NB4 (cell line): ENCODE measurements at regions not wholly inside any gene's neighbourhood (a gene's known extent, or its start where the extent isn't known, plus 50 kb on each side); places are given as distances from the start of the nearest gene placed in this dataset.

Experiments used
- DNase-seq: peaks from one replicate; pipeline ENCODE4 v3.0.0; 2010; ENCODE audit warnings: low read depth
- H3K4me3 ChIP-seq: one replicate; pipeline ENCODE4 v1.5.1; 2011; ENCODE audit warnings: mild to moderate bottlenecking, low read depth, low read length, moderate library complexity
- MAX ChIP-seq: IDR thresholded peaks from 2 replicates; pipeline ENCODE4 v1.6.1; 2011; ENCODE audit warnings: low read depth, low read length
- MYC ChIP-seq: IDR thresholded peaks from 2 replicates; pipeline ENCODE4 v1.6.1; 2011; ENCODE audit warnings: low read depth, low read length
- POLR2A ChIP-seq: IDR thresholded peaks from 2 replicates; pipeline ENCODE4 v1.6.1; 2011; ENCODE audit warnings: mild to moderate bottlenecking; ENCODE audit not compliant: insufficient read length; ENCODE audit errors: extremely low read depth
- TF ChIP-seq, protein P1 (sequence below): IDR thresholded peaks from one replicate; pipeline ENCODE4 v1.5.1; 2012; ENCODE audit warnings: low read depth, low read length

DNA sequence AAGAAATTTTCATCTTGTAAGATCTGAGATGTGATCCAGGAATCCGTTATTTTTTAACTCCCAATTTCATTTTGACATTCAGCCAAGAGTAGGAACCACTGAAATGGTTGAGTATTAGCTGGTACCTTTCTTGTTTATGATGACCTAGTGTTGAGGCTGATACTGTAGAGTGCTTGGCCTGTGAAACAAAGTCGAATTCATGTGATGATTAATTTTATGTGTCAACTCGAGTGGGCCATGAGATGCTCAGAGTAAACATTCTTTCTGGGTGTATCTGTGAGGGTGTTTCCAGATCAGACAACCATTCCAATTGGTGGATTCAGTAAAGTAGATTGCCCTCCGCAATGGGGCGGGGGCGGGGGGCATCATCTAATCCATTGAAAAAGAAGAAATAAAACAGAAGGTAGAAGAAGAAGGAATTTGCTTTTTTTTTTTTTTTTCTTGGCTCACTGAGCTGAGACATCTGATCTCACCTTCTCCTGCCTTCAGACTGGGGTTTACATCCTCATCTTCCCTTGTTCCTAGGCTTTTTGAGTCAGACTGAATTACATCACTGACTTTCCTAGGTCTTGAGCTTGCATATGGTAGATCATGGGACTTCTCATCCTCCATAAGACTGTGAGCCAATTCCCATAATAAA, 264.6 kb upstream of the KCNJ16 start:
- no peak for DNase-seq
- no peak overlapping the region for H3K4me3 ChIP-seq
- TF ChIP-seq, protein P1, sequence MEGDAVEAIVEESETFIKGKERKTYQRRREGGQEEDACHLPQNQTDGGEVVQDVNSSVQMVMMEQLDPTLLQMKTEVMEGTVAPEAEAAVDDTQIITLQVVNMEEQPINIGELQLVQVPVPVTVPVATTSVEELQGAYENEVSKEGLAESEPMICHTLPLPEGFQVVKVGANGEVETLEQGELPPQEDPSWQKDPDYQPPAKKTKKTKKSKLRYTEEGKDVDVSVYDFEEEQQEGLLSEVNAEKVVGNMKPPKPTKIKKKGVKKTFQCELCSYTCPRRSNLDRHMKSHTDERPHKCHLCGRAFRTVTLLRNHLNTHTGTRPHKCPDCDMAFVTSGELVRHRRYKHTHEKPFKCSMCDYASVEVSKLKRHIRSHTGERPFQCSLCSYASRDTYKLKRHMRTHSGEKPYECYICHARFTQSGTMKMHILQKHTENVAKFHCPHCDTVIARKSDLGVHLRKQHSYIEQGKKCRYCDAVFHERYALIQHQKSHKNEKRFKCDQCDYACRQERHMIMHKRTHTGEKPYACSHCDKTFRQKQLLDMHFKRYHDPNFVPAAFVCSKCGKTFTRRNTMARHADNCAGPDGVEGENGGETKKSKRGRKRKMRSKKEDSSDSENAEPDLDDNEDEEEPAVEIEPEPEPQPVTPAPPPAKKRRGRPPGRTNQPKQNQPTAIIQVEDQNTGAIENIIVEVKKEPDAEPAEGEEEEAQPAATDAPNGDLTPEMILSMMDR: no peak
- no peak for TF ChIP-seq POLR2A

DNA sequence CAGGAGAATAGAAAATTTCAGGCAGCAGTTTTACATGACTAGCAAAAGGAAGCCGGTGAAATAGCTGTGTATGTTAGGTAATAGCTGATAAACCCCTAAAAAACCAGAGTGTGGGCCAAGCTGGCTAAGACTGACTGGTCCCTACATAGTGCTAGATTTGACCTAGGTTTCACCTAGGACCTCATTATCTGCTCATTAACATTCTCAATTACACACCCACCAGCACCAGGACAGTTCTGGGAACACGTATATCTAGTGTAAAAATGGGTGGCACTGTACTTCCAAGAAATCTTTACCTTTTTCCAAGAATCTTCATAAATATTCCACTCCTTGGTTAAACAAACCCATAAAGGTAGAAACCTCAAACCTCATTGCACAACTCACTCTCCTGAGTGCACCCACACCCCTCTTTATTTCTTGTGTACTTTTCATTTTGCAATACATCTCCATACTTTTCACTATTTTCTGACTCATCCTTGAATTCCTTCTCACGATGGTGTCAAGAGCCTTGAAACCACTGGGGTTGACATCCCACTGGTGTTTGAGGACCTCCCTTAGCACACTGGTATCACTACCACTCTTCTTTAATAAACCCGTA, 262.7 kb upstream of the KCNJ16 start:
- no peak for TF ChIP-seq POLR2A
- no peak for TF ChIP-seq MYC
- no peak for TF ChIP-seq MAX
- TF ChIP-seq, protein P1: no peak
- H3K4me3 ChIP-seq: no peak overlapping the region
- DNase-seq: no peak

DNA sequence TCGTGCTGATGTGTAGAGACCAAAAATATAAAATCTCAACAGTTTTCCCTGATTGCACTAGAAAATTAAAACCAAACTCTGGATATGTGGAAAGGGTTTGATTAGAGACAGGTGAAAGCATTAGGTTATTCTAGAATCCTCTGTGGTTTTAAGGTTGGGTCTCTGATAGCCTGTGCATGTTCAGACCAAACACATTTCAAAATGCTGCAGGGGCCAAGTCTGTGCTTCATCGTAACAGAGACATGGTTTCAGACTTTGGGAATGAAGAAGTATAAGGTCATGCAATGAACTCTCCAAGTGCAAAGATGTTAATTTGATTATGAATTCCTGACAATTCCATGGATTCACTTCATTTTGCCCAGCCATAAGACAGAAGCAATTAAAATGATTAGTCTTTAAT, 261.0 kb upstream of the KCNJ16 start:
- DNase-seq: no peak
- no peak overlapping the region for H3K4me3 ChIP-seq
- no peak for TF ChIP-seq POLR2A
- TF ChIP-seq, protein P1: no peak
- TF ChIP-seq MYC: no peak
- no peak for TF ChIP-seq MAX

DNA sequence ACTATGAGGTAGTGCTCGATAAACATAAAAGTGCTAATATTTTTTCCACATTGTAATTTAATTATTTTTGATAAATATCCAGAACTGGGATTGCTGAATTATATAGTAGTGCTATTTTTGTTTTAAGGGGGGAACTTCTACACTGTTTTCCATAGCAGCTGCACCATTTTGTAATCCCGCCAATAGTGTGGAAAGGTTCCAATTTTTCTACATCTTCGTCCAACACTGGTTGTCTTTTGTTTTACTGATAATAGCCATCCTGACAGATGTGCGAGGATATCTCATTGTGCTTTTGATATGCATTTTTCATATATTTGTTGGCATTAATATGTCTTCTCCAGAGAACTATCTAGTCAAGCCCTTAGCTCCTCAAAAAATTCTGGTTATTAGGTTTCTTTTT, 259.6 kb upstream of the KCNJ16 start:
- TF ChIP-seq MYC (no peak), MAX (no peak), POLR2A (no peak)
- TF ChIP-seq, protein P1: no peak
- no peak for DNase-seq
- H3K4me3 ChIP-seq: no peak overlapping the region

GRCh38 chr17:69818467-69818866, 256.6 kb upstream of the KCNJ16 start:
- H3K4me3 ChIP-seq: no peak overlapping the region
- DNase-seq: no peak
- TF ChIP-seq MYC (no peak), POLR2A (no peak), MAX (no peak)
- TF ChIP-seq, protein P1: no peak
